Testis (tissue), 2 donors: ENCODE measurements at regions not wholly inside any gene's neighbourhood (a gene's known extent, or its start where the extent isn't known, plus 50 kb on each side); places are given as distances from the start of the nearest gene placed in this dataset.

Experiments
- DNase-seq: peaks from one replicate; pipeline ENCODE4 v3.0.0-alpha.2; 2019
- H3K27ac ChIP-seq, 2 donors: fragments of 200-600 bp; sonication (generic); one replicate each; pipeline ENCODE4 v1.5.1; 2019
- H3K27me3 ChIP-seq: fragments of 200-600 bp; sonication (generic); one replicate; pipeline ENCODE4 v1.5.1; 2019
- H3K36me3 ChIP-seq: fragments of 200-600 bp; sonication (generic); one replicate; pipeline ENCODE4 v1.5.1; 2017; ENCODE audit warnings: low read depth; ENCODE audit errors: missing control alignments
- H3K4me1 ChIP-seq: fragments of 200-600 bp; sonication (generic); one replicate; pipeline ENCODE4 v1.5.1; 2019
- H3K4me3 ChIP-seq, 2 donors: fragments of 200-600 bp; sonication (generic); one replicate each; pipeline ENCODE4 v1.5.1; 2017 to 2019
- H3K9me3 ChIP-seq: fragments of 200-600 bp; sonication (generic); one replicate; pipeline ENCODE4 v1.5.1; 2017
- CTCF ChIP-seq, 3 experiments: fragments of 450-650 bp in 2 of 3; fragments of 200-600 bp in 1 of 3; sonication (generic) in 1 of 3; IDR thresholded peaks; one replicate each; pipeline ENCODE4 v1.5.1; 2016 to 2019; ENCODE audit warnings: antibody characterized with exemption in 3 of 3, mild to moderate bottlenecking in 2 of 3, moderate library complexity in 1 of 3
- POLR2A ChIP-seq: fragments of 450-650 bp; IDR thresholded peaks from one replicate; pipeline ENCODE4 v1.6.1; 2017; ENCODE audit warnings: antibody characterized with exemption, mild to moderate bottlenecking, moderate library complexity
- WGBS, 2 donors: methylation state at CpG; one replicate each; pipeline ENCODE4 v1.1.5; 2018; 5-methylcytosine and 5-hydroxymethylcytosine counted together
- intact Hi-C: fragments of 100-400 bp; cut with DNase I; formaldehyde crosslinking; loops from one replicate; pipeline ENCODE4 v1.15.1; 2023; ENCODE audit warnings: low total_unique reads
- small RNA-seq, 2 donors: library from RNA; depleted of rRNA; stranded (forward); fragments of <200 nt; gene quantifications; one replicate each; pipeline ENCODE3, GENCODE V24; 2016

- Histone ChIP-seq H3K36me3 (no peaks in the 10 kb centered on the region), H3K27ac (no peak overlapping the region), H3K27me3 (no peaks in the 10 kb centered on the region), H3K4me1 (no peaks in the 10 kb centered on the region), H3K4me3 (no peak overlapping the region), H3K9me3 (no peaks in the 10 kb centered on the region)
- WGBS, 2 donors = 77 to 80% methylated on average over 7 of the region's 7 CpGs
- intact Hi-C loops = no loop called here
- DNase-seq = no peak
- no peak for TF ChIP-seq CTCF (IDR thresholded peaks at IDR 0.05)
- TF ChIP-seq POLR2A = no peak
Observed at GRCh38 chr3:165897137-165897536, 59.9 kb upstream of the BCHE start.

- Histone ChIP-seq H3K27me3 (no peaks in the 10 kb centered on the region), H3K4me1 (no peaks in the 10 kb centered on the region), H3K27ac (no peak overlapping the region), H3K9me3 (no peaks in the 10 kb centered on the region), H3K36me3 (no peaks in the 10 kb centered on the region), H3K4me3 (no peak overlapping the region)
- TF ChIP-seq POLR2A = no peak
- TF ChIP-seq CTCF (IDR thresholded peaks at IDR 0.05) = peak in 2 of 3 experiments; percentile 5 to 28
- WGBS, 2 donors = 51 to 57% methylated on average over 5 of the region's 5 CpGs
- DNase-seq = peak; percentile 82
- intact Hi-C loops = no loop called here
Observed at GRCh38 chr3:165895919-165896318, 58.7 kb upstream of the BCHE start.

GRCh38 chr3:165892565-165892964, 55.3 kb upstream of the BCHE start:
- 77 to 80% methylated on average over 4 of the region's 4 CpGs for WGBS, 2 donors
- H3K36me3 ChIP-seq = no peaks in the 10 kb centered on the region
- no peak for DNase-seq
- no peaks in the 10 kb centered on the region for H3K4me1 ChIP-seq
- TF ChIP-seq CTCF (IDR thresholded peaks at IDR 0.05) = no peak
- no peak for TF ChIP-seq POLR2A
- H3K4me3 ChIP-seq = no peak overlapping the region
- H3K9me3 ChIP-seq = no peaks in the 10 kb centered on the region
- no peaks in the 10 kb centered on the region for H3K27me3 ChIP-seq
- no peak overlapping the region for H3K27ac ChIP-seq
- intact Hi-C loops = no loop called here

Small RNA genes in the stretch of these regions (small RNA-seq; reads per million reads assigned to genes)
- gene AC069439.1 (0 reads per million in 2 donors), gene AC072046.1 (0 reads per million in 2 donors), gene AC072046.2 (0 reads per million in 2 donors), gene MTND4LP10 (0 reads per million in 2 donors), gene RN7SKP298 (0 reads per million in 2 donors)
